Naive thymus-derived CD8-positive, alpha-beta T cell (primary cell): ENCODE measurements at regions not wholly inside any gene's neighbourhood (a gene's known extent, or its start where the extent isn't known, plus 50 kb on each side); places are given as distances from the start of the nearest gene placed in this dataset.
"Not testable (repeated sequence)": the region's sequence is repeated elsewhere in the genome, so short reads cannot be mapped to it uniquely, and the experiment has no call there.

Experiments
- ATAC-seq, 2 donors: fragments of 150-1000 bp; cut with Tn5 transposase in 1 of 2; sonication (Bioruptor Pico), chemical (Tn5 transposase) in 1 of 2; 1 replicate in 1 of 2; 2 replicates in 1 of 2; pipeline ENCODE4 v1.10.0; 2021; ENCODE audit warnings: mild to moderate bottlenecking in 2 of 2, moderate library complexity in 2 of 2
- POLR2A ChIA-PET: fragments of 350-600 bp; sonication (Branson Sonifier 250); formaldehyde crosslinking; loops from one replicate; lab custom pipeline; 2021; ENCODE audit warnings: antibody characterized with exemption; lab: Charles Lee
- DNase-seq, 10 donors: peaks; one replicate each; pipeline versions ENCODE4 v3.0.0 to v3.0.0-alpha.2; 2020 to 2022
- H3K27ac Mint-ChIP-seq, 10 donors: one replicate each; pipeline ENCODE4 v1.8.0; 2020 to 2022; ENCODE audit warnings: mild to moderate bottlenecking in 10 of 10, mixed read lengths in 10 of 10, moderate library complexity in 4 of 10, inconsistent platforms in 1 of 10
- H3K27me3 Mint-ChIP-seq, 5 donors: one replicate each; pipeline ENCODE4 v1.8.0; 2021 to 2022; ENCODE audit warnings: mixed read lengths in 5 of 5
- H3K36me3 Mint-ChIP-seq, 3 donors: one replicate each; pipeline ENCODE4 v1.8.0; 2020 to 2022; ENCODE audit warnings: mixed read lengths in 3 of 3, mild to moderate bottlenecking in 2 of 3, inconsistent platforms in 1 of 3
- H3K4me1 Mint-ChIP-seq, 4 donors: one replicate each; pipeline ENCODE4 v1.8.0; 2021 to 2022; ENCODE audit warnings: mixed read lengths in 4 of 4
- H3K4me3 Mint-ChIP-seq, 10 donors: one replicate each; pipeline ENCODE4 v1.8.0; 2020 to 2022; ENCODE audit warnings: mild to moderate bottlenecking in 10 of 10, mixed read lengths in 10 of 10, moderate library complexity in 6 of 10, inconsistent platforms in 1 of 10
- H3K9me3 Mint-ChIP-seq, 9 donors: one replicate each; pipeline ENCODE4 v1.8.0; 2020 to 2022; ENCODE audit warnings: mixed read lengths in 9 of 9, mild to moderate bottlenecking in 3 of 9, inconsistent platforms in 1 of 9, moderate library complexity in 1 of 9

DNA sequence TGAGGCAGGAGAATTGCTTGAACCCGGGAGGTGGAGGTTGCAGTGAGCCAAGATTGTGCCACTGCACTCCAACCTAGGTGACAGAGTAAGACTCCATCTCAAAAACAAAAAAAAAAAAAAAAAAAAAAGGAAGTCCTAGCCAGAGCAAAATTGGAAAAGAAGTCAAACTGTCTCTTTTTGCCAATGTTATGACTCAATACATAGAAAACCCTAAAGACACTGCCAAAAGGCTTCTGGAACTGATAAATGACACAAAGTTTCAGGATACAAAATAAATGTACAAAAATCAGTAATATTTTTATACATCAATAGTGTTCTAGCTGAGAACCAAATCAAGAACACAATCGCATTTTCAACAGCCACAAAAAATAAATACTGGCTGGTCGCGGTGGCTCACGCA, 82.5 kb upstream of the COL8A1 start:
- ATAC-seq, POLR2A ChIA-PET: not testable (repeated sequence)

DNA sequence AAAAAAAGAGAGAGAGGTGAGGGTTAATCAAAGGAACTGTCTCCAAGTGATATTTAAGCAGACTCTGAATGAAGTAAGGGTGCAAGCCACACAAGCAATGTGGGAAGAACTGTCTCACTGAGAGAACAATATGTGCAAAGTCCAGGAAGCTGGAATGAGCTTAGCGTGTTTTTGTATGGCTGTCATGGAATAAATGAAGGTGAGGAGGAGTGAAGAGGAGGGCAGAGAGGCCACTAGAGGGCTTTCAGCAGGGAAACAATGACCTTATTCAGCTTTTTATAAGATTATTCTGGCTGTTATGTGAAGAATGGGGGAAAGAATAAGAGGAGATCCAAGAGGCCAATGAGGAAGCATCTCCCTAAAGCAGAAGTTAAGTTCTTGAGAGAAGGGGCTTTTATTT, 86.9 kb upstream of the COL8A1 start:
- H3K36me3 Mint-ChIP-seq = no peaks in the 10 kb centered on the region
- DNase-seq (no peak), ATAC-seq (no peak)
- peaks cover 0 to 11% (median 3%) of the 10 kb centered on the region in 5 donors for H3K27me3 Mint-ChIP-seq
- peaks cover 0 to 13% (median 5%) of the 10 kb centered on the region in 9 donors for H3K9me3 Mint-ChIP-seq
- H3K4me1 Mint-ChIP-seq = no peaks in the 10 kb centered on the region
- POLR2A ChIA-PET = no interaction called here
- H3K27ac Mint-ChIP-seq = no peak overlapping the region
- no peak overlapping the region for H3K4me3 Mint-ChIP-seq

More for the DNA sequence above, 82.5 kb upstream of the COL8A1 start:
- H3K27ac Mint-ChIP-seq, H3K4me3 Mint-ChIP-seq, H3K36me3 Mint-ChIP-seq, DNase-seq, H3K4me1 Mint-ChIP-seq: not testable (repeated sequence)
- Mint-ChIP-seq H3K9me3 (peaks cover 2 to 16% (median 7%) of the 10 kb centered on the region in 9 donors), H3K27me3 (peaks cover 0 to 11% (median 0%) of the 10 kb centered on the region in 5 donors)

DNA sequence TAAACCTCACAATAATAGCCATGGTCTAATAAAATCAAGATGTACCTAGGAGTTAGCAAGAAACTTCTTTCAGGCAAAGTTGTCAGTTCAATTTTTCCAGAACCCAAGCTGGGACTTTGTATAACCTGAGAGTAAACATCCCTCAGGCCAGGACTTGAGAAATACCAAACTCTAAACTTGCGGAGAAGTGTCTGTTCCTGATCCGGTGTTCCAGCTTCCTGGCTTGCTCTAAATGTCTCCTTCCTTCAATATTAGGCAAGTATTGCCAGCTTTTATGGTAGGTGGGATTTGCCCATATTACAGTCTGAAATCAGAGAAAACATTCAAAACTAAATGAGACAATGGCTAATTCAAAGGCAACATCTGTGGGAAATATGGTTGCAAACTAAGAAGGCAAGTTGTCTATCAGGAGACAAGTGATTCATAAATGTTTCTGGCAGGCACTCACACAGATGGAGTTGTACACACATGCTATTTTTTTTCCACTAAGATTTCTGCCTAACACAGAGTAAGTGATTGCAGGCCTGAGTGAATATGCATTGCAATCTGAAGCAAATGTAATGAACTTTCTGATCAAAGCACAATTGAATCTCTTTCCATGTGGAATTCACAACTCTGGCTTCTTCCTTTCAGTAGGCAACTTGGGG, 88.3 kb upstream of the COL8A1 start:
- Mint-ChIP-seq H3K36me3 (no peaks in the 10 kb centered on the region), H3K27ac (no peak overlapping the region), H3K4me1 (peaks cover 0 to 3% (median 0%) of the 10 kb centered on the region in 4 donors), H3K9me3 (peaks cover 0 to 9% (median 4%) of the 10 kb centered on the region in 9 donors), H3K27me3 (peaks cover 0 to 11% (median 3%) of the 10 kb centered on the region in 5 donors), H3K4me3 (no peak overlapping the region)
- ATAC-seq = no peak
- POLR2A ChIA-PET = no interaction called here
- no peak for DNase-seq

DNA sequence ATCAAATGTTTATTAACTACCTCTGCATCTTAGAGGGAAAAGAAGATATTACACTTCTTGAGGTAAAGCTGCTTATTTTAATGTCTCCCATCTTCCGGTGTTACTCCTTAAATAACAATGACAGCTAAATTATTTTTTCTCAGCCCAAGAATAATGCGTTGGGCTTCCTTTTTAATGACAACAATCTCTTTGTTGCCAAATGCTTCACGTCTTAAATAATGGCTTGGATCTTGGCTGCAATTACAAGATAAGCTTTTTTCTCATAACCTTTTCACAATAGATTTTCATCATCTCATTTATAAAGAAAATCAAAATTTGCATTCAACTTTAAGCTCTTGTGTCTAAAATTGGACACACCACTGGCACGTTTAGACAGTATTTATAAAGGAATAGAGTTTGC, 89.2 kb upstream of the COL8A1 start:
- no peak for DNase-seq
- peaks cover 0 to 7% (median 0%) of the 10 kb centered on the region in 9 donors for H3K9me3 Mint-ChIP-seq
- H3K27me3 Mint-ChIP-seq = peaks cover 0 to 8% (median 3%) of the 10 kb centered on the region in 5 donors
- H3K4me1 Mint-ChIP-seq = peaks cover 0 to 3% (median 0%) of the 10 kb centered on the region in 4 donors
- no peak for ATAC-seq
- no peak overlapping the region for H3K4me3 Mint-ChIP-seq
- POLR2A ChIA-PET = no interaction called here
- no peak overlapping the region for H3K27ac Mint-ChIP-seq
- no peaks in the 10 kb centered on the region for H3K36me3 Mint-ChIP-seq

DNA sequence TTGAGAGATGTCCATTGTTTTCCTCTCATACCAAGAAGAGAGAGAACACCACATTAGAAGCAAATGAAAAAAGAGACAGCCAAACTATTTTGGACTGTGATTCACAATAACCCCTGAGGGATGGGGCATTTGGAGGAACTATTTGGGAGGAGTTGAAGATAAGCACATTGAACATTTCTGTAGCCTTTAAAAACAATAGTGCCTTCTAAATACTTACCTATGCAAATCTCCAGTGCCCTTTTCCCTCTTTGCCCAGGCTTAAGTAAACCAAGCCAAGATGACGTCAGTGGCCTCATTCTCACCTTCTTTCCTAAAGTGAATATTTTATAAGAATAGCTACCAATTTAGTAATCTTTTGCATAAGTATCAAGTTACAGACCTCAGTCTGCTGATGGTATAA, 89.7 kb upstream of the COL8A1 start:
- no peak overlapping the region for H3K4me3 Mint-ChIP-seq

DNA sequence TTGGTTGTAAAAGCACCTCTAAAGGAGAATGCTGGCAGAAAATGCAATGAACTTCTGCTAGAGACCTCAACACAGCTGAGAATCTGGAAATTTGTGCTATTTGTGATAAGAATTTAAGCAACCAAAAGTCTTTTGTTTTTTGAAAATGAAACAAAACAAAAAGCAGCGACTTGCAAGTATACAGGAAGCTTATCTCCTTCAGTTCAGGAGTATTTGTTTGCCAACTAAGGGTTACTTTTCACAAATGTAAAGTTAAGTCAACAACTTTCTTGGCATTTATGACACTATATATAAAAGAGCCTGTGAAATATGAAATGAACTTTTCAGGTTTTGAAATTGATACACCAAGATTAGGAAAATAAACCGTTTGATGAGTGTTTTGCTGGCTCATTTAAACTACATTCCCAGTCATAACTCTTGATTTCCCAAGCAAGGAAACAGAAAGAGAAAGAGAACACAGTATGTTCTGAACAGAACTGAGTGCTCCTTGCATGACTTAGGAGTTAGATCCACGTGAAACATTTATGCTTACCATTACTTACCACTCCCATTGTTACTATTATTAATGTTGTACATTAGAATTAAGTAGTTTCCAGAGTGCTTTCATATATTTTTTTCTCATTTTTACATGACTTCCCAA, 92.3 kb upstream of the COL8A1 start:
- DNase-seq = no peak
- ATAC-seq = no peak

More for the DNA sequence above, 89.7 kb upstream of the COL8A1 start:
- Mint-ChIP-seq H3K9me3 (peaks cover 0 to 6% (median 0%) of the 10 kb centered on the region in 9 donors), H3K4me1 (peaks cover 0 to 3% (median 0%) of the 10 kb centered on the region in 4 donors), H3K27me3 (peaks cover 0 to 8% (median 2%) of the 10 kb centered on the region in 5 donors), H3K36me3 (no peaks in the 10 kb centered on the region), H3K27ac (no peak overlapping the region)
- ATAC-seq = no peak
- POLR2A ChIA-PET = no interaction called here
- DNase-seq = no peak

DNA sequence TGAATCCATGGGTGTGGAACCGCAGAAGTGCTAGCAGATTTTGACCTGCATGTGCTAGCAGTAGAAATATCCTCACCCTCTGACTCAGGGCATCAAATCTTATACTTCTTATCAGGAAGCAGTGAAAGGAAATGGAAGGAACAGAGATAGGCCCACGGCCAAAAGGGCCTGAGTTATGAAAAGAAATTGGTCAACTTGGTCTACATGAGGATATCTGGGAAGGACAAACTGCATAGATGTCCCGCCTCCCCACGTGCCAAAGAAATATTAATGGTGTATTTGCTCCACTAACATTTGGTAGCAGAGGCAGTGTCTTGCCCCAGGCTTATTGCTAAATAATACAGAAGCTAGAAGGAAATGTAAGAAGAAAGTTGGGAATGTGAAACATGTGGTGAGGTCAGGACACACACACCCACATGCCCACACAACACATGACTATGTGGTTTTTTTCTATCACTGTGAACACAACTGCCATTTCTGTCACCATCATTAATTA, 93.6 kb upstream of the COL8A1 start:
- no peaks in the 10 kb centered on the region for H3K36me3 Mint-ChIP-seq
- no peak for ATAC-seq
- no peak overlapping the region for H3K27ac Mint-ChIP-seq
- H3K4me1 Mint-ChIP-seq = peaks cover 0 to 12% (median 7%) of the 10 kb centered on the region in 4 donors
- no peak for DNase-seq
- H3K27me3 Mint-ChIP-seq = peaks cover 0 to 8% (median 2%) of the 10 kb centered on the region in 5 donors
- H3K9me3 Mint-ChIP-seq = peaks cover 0 to 9% (median 0%) of the 10 kb centered on the region in 9 donors
- POLR2A ChIA-PET = no interaction called here
- H3K4me3 Mint-ChIP-seq = no peak overlapping the region

More for the DNA sequence above, 92.3 kb upstream of the COL8A1 start:
- Mint-ChIP-seq H3K27ac (no peak overlapping the region), H3K4me1 (peaks cover 0 to 12% (median 7%) of the 10 kb centered on the region in 4 donors), H3K4me3 (no peak overlapping the region), H3K27me3 (peaks cover 0 to 8% (median 2%) of the 10 kb centered on the region in 5 donors), H3K9me3 (peaks cover 0 to 9% (median 0%) of the 10 kb centered on the region in 9 donors), H3K36me3 (no peaks in the 10 kb centered on the region)
- POLR2A ChIA-PET = no interaction called here

DNA sequence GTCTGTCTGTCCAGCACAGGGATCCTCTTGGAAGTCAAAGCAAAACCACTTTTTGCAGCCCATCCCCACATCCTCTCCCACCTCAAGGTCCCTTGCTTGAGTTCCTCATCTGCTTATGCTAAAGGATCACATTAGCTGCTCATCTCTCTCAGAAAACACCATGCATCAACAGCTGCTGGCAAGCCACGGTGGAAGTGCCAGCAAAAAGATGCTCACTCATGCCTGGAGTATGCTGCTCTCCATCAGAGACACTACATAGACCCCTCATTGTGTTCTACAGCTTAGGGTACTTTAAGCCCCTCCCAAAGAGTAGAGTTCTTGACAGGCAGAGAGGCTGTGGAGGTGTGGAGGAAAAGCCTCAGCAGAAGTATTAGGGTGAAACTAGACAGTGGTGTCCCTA, 94.6 kb upstream of the COL8A1 start:
- Mint-ChIP-seq H3K4me1 (peaks cover 0 to 12% (median 7%) of the 10 kb centered on the region in 4 donors), H3K27ac (no peak overlapping the region), H3K9me3 (peaks cover 0 to 9% (median 0%) of the 10 kb centered on the region in 9 donors), H3K4me3 (no peak overlapping the region), H3K36me3 (no peaks in the 10 kb centered on the region), H3K27me3 (peaks cover 0 to 8% (median 2%) of the 10 kb centered on the region in 5 donors)
- DNase-seq (no peak), ATAC-seq (no peak)
- POLR2A ChIA-PET = no interaction called here

DNA sequence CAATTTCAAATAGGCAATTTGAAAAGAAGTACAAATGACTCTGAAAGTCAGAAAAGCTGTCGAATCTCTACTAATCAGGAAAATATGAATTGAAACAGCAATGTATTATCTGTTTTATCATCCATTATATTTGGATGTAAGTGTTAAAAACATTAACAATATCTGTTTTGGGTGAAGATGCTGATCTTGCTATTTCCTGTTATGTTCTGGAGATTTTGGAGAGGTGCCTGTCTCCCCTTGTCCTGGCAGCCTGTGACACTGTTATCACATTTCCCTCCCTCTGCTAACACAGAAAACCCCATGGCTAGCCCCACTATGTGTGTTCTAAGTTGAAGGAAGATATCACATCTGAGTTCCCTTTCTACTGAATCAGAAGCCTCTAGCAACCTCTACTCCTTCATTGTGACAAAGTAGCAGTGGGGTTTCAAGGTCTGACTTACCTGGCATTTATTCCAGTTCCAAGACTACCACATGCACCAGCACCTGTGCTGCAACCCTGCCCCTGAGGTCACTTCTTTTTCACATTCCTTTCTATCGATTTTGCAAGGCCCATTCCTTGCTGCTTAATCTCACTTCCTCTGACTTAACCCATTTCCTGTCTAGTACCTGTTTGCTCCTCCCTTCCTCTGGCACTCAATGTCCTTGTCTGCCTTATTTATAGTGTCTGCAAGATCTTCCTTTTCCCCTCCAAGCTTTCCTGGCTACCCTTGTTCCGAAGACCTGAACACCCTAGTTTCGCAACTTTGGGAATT, 95.5 kb upstream of the COL8A1 start:
- H3K4me3 Mint-ChIP-seq = peak overlapping the region in 1 of 10 donors; percentile 15
- H3K36me3 Mint-ChIP-seq = no peaks in the 10 kb centered on the region
- ATAC-seq (no peak), DNase-seq (no peak)
- peaks cover 0 to 9% (median 0%) of the 10 kb centered on the region in 9 donors for H3K9me3 Mint-ChIP-seq
- peak overlapping the region in 2 of 10 donors; percentile 23 to 26 for H3K27ac Mint-ChIP-seq
- H3K4me1 Mint-ChIP-seq = peaks cover 0 to 12% (median 7%) of the 10 kb centered on the region in 4 donors
- POLR2A ChIA-PET = no interaction called here
- peaks cover 0 to 8% (median 2%) of the 10 kb centered on the region in 5 donors for H3K27me3 Mint-ChIP-seq

DNA sequence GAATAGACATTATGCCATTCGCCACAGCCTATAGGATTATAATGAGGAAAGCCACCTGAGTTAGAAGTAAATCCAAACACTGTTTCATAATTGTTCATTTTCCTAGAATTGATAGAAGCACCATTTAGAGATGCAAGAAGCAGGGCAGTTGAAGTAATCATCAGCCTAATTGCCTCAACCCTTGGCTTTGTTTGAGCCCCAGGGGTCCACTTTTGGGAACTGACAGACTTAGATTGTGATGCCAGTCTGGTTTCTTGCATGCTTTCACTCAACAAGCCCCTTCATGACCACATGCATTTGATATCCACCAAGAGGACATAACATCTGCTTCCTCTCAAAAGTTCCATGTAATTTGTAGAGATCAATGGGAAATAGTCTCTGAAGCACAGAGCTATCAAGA, 97.2 kb upstream of the COL8A1 start:
- POLR2A ChIA-PET = no interaction called here
- peaks cover 0 to 9% (median 0%) of the 10 kb centered on the region in 9 donors for H3K9me3 Mint-ChIP-seq
- DNase-seq (no peak), ATAC-seq (no peak)
- H3K4me1 Mint-ChIP-seq = peaks cover 0 to 12% (median 7%) of the 10 kb centered on the region in 4 donors
- no peak overlapping the region for H3K27ac Mint-ChIP-seq
- no peak overlapping the region for H3K4me3 Mint-ChIP-seq
- no peaks in the 10 kb centered on the region for H3K36me3 Mint-ChIP-seq
- H3K27me3 Mint-ChIP-seq = peaks cover 0 to 3% (median 0%) of the 10 kb centered on the region in 5 donors

DNA sequence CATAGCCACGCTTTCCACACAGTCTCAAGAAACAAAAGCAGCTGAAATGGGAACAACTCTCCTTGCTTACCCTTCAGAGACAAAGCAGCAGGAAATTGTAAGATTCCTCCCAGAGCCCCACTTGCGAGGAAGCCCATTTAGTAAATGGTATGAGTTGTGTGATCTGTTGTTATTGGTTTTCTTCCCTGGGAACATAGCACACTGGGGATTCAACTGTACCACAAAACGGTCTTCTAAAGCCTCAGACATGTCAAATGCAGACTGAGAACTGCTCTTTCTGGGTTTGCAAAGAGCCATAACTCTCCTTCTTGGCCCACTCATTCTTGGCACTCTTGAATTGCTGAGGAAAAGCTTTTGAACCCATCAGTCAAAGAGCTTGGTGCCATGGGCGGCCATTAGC, 101.0 kb upstream of the COL8A1 start:
- H3K4me1 Mint-ChIP-seq = peaks cover 0 to under 1% (median 0%) of the 10 kb centered on the region in 4 donors
- no peak overlapping the region for H3K4me3 Mint-ChIP-seq
- no peaks in the 10 kb centered on the region for H3K36me3 Mint-ChIP-seq
- peaks cover 0 to under 1% (median 0%) of the 10 kb centered on the region in 5 donors for H3K27me3 Mint-ChIP-seq
- ATAC-seq (no peak), DNase-seq (no peak)
- no peak overlapping the region for H3K27ac Mint-ChIP-seq
- no peaks in the 10 kb centered on the region for H3K9me3 Mint-ChIP-seq
- POLR2A ChIA-PET = no interaction called here

DNA sequence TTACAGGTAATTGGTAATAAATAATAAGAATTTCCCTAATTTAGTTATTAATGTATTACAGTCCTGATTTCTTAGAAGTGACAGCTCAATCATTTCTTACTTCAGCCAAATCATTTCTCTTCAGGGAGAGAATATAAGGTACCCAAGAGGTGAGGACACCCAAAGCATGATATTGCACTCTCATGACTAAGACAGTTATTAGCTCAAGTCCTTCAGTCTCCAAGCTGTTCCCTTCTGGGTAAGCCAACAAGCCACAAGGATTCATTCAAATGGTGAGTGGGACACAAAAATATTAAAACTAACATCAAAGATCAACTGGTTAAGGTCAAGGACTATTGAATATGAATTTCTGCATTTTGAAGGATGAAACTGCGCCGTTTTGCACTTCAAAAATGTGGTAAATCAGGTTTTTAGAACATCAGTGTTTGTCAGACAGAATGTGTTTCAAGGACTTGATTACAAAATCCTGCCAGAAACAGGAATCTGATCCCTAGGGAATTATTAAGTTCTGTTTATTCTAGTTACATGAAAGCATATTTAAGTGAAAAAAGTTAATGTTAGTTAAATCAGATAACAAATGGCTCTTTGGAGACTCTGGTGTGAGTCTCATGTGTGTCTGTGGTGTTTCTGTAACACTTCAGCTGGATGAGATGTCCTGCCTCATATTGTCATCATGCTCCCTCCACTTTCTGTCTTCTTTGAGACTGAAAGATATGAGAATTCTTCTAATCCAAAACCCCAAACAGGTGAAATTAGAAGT, 101.7 kb upstream of the COL8A1 start:
- Mint-ChIP-seq H3K4me3 (no peak overlapping the region), H3K27ac (no peak overlapping the region), H3K36me3 (no peaks in the 10 kb centered on the region), H3K27me3 (peaks cover 0 to 2% (median 0%) of the 10 kb centered on the region in 5 donors), H3K4me1 (no peaks in the 10 kb centered on the region), H3K9me3 (no peaks in the 10 kb centered on the region)
- POLR2A ChIA-PET = no interaction called here
- DNase-seq (no peak), ATAC-seq (no peak)
